ENCODE measurements at regions not wholly inside any gene's neighbourhood (a gene's known extent, or its start where the extent isn't known, plus 50 kb on each side); places are given as distances from the start of the nearest gene placed in this dataset.

DNA sequence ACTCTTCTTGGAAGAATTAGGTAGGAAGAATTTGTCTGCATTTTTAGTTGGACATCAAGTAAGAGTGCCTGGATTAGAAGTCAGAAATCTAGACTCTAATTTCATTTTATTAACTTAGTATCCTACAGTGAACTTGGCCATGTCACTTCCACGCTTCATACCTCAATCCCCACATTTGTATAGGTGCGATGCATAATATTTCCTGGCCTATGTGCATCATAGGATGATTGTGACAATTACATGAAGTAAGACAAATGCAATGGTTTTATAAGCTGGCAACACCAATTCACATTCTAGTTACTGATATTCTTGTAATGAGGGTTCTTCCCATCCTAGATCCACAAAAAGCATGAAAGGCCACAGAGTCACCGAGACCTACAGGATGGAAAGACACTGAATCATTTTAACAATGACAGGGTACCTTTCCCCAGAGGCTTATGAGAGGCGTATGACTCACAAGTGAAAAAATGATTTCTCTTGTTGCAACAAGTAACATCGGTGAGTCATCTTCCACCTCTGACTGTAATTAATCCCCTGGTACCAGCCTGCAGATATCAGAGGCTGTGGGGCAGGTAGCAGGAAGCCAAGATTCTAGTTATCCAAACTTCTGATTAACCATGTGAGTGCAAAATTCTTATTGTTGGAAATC, 56.0 kb upstream of the OR5AK2 start:
- DNase-seq: no peak

DNA sequence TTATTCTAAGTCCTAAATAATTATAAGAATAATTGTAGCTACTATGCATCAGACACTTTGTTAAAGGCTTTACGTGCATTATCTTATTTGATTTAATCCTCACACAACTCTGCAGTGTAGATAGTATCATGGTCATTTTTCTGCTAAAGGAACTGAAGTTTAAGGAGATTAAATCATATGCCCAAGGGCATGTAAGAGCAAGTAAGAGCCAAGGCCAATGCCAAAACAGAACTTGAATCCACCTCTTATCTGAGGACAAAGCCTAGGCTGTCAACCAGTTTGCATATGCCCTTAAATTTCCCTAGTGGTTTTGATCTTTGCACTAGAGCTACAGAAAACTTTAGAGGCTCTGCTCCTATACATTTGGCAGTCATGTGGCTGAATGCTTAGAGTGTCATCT, 65.6 kb upstream of the OR5AK2 start:
- no peak for DNase-seq

DNA sequence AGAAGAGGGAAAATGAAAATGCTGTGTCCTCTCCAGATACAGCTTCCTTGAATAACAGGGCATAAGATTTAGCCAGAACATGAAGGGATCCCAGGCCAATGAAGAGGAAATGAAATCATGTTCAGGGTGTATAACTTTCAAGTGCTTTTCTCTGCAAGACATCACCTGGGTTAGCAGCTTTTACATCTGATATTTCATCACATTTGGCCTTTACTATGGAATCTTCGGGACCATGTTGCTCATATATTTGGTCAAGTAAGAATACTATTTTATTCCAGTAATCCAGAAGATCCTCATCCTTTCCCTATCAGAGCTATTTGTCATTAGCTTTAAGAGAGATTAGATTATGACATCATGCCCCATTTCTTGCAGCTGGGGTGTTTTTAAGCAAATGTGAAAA, 66.3 kb upstream of the OR5AK2 start:
- DNase-seq: no peak

DNA sequence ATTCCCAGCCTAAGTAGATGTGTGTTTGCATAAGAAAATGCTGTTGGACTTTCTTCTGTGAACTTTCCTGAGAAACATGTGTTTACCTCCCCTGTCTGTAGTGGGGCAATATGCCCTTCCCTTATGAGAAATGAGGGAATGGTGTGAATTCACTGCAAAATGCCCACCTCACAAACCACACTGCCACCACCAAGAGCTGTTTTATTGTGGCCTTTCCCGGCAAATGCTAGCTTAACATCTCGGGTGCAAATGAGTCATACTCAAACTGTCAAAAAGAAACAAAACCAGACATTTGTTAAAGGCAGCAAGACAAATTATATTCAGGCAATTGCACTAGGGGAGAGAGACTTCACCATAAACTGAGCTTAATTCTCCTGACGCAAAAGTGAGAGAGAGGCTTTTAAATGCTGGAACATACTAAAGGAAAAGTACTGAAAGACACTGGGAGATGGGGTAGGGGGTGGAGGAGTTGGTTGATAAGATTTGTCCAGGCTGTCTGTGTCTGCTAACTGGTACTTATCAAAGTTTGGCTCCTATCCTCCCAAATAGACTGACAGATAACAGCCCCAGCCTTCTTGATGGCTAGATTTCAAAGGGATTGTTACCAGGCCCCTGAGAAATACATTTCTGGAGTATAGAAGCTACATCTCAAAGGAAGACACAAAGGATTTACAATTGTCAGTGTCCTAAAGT, 70.9 kb upstream of the OR5AK2 start:
- DNase-seq: no peak

DNA sequence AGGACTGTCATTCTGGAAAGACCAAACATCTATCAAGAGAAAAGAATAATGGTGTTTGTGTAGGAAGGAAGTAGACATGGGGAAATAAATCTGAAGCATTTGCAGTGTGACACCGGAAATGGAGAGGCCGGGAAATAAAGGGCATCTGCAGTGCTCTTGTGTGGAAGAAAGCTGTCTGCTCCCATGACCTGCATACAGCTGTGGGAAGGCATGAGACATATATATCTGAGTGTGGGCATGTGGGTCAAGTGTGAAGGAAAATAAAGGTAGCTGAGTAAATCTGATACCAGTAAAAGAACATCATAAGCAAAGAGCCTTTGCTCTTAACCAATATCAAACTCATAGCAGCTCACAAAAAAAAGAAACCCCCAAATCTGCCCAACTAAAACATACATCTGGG, 72.1 kb upstream of the OR5AK2 start:
- no peak for DNase-seq

DNA sequence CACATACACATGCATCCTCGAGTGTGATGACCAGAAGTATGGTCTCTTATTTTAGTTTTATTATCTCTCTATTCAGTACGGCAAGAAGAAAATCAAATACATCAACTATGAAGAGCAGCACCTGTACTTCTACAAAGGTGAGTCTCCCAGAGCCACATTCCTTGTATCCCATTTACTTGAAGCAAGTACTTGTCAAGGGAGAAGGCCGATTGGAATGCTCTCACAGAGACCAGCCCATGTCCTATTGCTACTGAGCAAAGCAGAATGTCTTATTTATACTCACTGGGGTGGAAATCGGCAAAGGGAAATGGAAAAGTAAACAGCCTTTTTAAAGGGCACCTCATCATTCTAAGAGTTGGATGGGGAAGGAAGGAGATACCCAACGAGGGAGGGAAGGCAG, 72.6 kb upstream of the OR5AK2 start:
- DNase-seq: no peak

DNA sequence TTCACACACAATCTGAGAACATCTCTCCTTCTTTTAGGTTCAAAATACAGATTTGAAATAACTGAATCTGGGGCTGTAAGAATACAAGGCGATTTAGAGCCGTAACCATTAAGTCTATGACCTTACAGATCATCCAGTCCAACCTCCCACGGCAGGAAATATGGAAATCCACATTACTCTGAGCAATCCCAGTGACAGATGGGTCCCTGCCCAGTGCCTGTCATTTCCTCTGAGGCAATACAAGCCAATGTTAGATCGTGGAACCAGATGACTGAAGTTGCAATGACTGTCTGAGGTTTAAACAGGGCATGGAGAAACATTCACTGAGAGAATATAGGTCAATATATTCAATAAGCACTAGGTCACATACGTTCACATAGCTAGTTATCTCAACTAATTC, 77.4 kb upstream of the OR5AK2 start:
- no peak for DNase-seq

DNA sequence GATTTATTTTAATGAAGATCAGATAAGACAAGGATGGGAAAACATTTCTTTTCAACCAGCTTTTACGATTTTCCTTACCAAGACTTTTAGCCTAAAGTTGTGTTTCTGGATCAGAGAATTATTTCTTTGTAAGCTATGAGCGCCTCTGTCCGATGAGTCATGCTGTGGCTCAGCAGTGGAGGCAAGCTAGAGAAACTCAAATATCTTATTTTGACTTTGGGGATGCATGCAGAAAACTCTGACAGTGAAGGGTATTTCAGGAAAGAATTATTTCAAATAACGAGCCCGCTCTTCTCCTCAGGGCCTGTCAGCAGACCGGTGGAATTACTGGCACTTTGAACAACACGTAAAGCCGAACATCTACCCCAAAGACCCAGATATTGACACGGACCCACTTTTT, 77.9 kb upstream of the OR5AK2 start:
- no peak for DNase-seq

DNA sequence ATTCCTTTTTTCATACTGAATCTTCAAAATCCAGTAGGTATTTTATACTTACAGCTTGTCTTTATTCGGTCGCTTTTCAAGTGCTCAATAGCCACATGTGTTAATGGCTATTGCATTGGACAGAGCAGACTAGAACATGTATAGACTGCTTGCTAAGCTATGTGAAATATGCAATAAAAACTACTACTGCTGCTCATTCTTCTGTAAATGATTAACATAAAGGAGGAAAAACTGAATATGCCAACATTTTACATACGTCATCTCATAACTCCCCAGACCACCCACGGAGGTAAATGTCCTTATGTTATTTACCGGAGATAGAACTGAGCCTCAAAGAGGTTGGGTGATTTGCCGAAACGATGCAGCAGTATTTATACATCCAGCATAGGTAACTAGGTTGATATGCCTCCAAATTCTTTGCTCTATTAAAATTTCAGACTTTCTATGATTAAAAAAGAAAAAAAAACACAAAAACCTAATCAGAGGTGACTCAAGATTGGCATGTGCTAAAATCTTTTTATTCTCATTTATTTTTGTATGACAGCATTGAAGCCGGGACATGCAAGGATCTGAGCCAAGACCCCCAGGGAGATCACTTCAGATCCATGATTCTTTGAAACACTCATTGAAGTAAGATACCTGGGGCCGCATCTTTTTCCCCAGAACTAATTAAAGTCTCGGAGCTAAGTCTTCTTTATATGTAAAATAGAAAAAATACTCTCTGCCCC, 78.5 kb upstream of the OR5AK2 start:
- DNase-seq: no peak

DNA sequence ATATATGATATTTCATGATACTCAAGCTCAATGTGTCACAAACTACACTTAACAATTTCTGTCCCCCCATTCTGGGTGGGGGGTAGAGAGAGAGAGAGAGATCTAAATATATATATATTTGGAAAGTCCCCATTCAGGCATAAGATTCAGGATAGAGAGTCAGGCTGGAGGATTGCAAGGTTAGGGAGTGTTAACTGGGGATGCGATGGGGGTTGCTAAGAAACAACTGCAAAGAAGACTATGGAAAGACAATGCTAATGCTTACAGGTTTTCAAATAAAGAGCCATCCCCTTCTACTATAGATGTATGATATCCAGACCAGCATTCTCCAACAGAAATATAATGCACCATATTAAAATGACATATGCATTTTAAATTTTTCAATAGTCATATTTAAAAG, 79.2 kb upstream of the OR5AK2 start:
- no peak for DNase-seq

DNA sequence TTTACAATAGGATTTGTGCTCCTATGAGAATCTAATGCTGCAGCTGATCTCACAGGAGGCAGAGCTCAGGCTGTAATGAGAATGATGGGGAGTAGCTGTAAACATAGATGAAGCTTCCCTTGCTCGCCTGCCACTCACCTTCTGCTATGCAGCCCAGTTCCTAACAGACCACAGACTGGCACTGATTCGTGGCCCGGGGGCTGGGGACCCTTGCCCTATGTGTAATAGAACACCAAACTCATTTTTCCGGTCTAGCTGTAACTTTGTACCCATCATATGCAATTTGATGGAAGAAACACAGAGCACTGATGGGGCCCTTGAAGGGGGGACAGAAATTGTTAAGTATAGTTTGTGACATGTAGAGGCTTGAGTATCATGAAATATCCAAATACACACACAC, 79.6 kb upstream of the OR5AK2 start:
- no peak for DNase-seq

DNA sequence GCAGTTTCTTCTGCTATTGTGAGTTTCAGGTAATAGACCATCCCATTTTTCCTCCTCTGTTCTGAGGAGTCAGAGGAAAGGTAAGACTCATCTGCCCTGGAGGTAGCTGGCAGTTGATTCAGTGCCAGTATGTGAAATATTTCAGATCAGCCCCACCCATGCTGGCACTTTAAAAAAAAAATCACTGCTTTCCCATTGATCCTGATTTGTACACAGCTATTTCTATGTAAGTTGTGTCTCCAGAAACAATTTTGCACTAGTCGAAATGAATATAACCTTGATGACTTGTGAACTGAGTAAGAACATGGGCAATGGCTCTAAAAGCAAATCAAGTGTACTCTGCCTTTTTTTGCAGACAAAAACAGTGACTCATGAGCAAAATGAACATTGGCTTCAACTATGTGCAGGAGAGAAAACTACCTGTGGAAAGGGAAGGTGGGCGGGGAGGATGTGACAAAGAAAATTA, 82.0 kb upstream of the OR5AK2 start:
- DNase-seq: no peak

DNA sequence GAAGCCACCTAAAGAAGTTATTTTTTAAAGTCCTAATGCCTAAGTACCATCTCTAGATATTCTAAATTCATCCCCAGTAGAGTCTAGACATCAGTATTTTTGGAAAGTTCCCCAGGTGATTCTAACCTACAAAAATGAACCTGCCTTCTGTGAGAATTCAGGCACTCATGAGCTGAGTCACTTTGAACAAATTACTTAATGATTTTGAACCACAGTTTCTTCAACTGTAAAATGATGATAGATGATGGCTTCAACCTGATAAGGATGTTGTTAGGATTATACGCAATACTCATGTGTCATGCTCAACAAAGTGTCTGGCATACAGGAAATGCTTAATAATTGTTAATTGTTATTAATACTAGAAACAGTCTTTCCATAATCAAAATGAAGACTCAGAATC, 82.8 kb upstream of the OR5AK2 start:
- no peak for DNase-seq

DNA sequence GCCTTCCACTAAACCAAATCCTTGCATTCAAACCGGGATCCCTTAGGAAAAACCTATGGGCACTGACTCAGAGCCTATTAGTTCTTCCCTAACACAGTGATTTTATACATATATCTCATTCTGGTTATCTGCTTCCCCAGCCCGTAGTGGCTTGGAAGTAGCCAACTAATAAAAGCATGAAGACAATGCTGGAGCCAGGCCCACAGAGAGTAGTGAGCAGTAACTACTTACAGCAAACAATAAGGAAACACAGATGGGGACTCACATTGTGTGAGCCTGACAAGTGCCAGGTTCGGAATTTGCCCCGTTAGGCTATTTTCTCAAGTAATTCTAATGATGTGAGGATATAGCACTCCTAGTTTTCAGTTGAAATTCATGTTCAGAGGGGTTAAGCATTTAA, 83.3 kb upstream of the OR5AK2 start:
- DNase-seq: no peak

DNA sequence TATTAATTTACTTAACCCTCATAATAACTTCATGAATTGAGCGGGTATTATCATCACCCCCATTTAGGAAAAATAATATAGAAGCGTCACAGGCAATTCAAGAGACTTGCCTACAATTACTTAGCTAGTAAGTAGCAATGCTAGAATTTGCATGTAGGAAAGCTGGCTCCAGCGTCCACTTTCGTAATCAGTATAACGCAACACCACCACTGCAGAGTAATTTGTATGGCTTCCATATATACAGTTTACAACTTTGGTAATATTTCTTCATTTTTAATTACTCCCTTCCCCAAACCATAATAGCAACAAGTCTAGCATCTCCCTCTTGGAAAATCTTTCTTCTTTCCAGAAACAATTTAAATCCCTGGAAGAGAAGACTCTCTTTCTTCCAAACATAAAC, 89.9 kb upstream of the OR5AK2 start:
- no peak for DNase-seq

DNA sequence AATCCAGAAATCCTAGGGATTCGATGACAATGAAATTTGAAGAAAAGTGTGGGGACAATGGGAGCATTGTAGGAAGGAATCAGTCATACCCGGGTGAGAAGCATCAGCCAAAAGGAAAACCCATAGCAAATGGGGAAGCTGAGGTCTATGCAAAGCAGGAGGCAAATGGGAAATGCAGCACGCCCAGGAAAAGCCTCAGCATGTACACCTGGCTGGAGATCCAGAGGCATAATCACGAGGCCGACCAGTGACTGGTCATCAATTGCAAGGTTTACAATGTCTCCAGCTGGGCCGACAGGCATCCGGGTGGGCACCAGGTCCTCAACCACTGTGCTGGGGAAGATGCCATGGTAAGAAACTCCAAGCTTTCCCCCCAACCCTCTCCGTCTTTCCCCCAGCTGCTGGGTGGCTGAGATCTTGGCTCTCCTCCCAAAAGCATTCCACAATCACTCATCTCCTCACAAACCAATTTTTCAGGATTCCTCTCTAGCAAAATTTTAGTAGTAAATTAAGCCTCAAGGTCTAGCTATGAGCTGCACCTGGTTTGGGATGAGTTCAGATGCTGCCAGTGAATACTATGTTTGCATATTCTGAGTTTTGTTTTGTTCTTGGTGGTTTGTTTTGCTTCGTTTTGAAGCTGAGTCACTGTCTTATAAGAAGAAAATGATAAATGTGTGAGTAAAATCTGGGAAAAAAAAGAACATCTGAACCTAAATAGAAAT, 98.0 kb upstream of the OR5AK2 start:
- no peak for DNase-seq

DNA sequence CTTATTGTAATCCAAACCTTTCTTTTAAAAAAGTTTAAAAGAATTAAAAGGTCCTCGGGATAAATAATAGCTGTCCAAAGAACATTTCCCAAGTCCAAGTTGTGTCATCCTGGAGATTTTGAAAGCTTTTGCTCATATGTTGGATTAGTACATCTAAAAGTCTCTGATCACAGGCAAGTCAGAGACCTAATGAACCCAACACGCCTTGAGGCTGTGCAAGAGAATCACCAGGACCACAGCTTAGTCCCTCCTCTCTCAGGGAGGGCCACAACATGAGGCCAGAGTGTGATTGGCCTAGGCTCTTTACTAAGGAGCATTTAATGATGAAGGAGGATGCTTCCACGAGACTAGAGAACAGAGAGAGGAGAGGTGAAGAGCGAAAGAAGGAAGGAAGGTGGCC, 98.7 kb upstream of the OR5AK2 start:
- no peak for DNase-seq

DNA sequence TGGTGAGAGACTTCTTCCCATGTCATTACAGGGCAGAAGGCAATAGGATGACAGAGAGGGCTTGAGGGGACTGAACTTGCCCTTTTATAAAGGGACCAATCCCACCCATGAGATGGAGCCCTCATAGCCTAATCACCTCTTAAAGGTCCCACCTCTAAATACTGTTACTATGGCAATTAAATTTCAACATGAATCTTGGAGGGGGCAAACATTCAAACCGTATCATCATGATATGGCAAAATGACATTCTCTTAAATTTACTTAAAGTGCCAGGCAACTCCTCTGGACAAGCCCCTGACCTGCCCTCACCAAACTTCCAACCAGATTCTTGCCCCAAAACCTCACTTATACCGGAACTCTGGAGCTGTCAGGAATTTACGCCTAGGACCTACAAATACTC, 100.8 kb upstream of the OR5AK2 start:
- no peak for DNase-seq

DNA sequence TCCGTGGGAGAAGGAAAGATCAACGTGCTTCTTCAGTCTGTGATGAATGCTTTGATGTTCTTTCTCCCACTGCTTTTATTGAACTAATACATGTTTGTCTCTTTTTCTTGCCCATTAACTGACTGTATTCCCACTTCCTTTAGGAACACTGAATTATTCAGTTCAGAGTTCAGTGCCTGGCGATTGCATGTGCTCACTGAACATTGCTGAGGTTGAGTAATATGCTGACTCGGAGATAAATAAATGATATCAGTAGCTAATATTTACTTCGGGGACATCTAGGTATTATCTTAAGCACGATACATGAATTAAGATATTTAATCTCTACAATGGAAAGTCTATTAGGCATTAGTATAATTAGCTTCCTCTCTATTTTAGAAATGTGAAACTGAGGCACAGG, 102.3 kb upstream of the OR5AK2 start:
- no peak for DNase-seq

DNA sequence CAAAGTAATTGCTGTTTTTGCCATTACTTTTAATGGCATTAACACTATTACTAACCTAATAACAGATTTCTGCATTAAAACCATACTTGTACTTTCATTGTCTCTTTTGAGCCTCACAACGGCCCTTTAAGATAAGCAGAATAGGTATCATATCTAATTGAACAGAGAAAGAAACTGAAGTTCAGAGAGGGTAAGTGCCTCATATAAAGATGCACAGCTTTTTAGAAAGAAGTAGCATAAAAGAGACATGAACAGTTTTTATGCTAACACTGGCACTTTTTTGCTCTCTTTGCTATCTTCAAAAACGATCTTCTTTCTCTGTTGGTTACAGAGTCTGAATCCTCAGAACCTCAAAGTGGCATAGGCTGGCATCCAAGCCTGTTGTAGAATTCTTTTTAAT, 102.9 kb upstream of the OR5AK2 start:
- DNase-seq: no peak

DNA sequence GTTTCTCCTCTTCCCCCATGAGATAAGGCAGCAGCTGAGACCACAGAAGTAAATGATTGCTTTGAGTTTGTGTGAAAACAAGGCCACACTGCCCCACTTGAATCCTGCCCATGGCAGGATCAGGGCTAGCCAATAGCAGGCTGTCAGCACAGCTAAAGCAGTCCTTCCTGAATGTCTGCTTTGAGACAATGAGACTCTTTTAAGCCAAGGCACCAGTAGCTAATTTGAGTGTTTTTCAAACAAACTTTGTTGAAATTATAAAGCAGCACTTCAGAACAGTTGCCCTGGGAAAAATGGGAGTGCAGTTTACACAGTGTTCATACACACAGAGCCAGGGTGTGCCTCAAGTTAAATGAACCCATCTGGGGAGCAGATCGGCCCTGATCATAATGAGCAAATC, 103.5 kb upstream of the OR5AK2 start:
- no peak for DNase-seq

DNA sequence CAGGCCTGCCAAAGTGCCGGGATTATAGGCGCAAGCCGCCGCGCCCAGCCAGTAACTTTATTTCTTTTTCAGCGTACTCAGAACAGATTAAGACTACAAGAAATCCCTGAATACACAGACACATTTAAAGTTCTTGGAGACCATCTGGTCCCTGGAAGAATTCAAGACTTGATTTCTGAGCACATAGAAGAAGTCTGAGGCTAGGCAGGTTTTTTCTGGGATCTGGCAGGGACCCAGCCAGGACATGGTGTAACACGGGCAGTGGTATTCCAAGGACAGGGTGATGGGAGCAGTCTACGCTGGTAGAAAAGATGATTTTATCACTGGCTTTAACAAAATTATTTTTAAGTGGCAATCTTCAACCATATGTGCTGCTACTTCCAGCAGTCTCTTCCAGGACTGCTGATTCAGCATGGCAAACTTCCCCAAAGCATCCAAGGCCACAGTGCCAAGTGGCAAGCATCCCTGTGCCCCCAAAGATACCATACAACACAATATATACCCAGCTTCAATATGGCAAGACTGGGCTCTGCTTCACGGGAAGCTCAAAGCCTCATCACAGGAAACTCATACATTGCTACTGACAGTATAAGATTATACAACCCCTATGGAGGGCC, 105.2 kb upstream of the OR5AK2 start:
- DNase-seq: no peak

DNA sequence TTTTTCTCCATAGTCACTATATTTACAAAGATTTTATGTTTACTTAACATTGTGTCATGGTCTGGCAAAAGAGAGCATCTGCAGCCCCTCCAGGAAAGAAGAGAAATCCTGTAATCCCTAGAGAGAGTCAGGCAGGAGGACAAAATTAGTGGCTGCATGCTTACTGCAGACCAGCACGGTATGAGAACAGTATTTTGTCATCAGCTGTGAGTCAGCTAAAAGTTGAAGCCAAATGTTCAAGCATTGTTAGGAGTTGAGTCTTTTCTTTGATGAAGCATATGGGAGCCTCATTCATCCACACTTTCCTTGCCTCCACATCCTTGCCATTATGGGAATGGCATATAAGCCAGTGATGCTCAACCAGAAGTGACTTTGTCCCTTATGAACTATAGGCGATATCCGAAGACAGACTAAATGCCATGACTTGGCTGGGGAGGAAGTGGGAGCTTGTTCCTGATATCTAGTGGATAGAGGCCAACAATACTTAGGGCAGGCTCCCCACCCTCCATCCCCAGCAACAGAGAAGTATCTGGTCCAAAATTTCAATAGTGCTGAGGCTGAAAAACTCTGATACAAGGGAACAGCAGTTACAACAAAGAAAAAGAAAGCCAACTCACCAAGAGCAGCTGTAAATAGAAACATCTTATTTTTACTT, 112.0 kb upstream of the OR5AK2 start:
- DNase-seq: no peak
